ENCODE measurements at regions not wholly inside any gene's neighbourhood (a gene's known extent, or its start where the extent isn't known, plus 50 kb on each side); places are given as distances from the start of the nearest gene placed in this dataset.

DNA sequence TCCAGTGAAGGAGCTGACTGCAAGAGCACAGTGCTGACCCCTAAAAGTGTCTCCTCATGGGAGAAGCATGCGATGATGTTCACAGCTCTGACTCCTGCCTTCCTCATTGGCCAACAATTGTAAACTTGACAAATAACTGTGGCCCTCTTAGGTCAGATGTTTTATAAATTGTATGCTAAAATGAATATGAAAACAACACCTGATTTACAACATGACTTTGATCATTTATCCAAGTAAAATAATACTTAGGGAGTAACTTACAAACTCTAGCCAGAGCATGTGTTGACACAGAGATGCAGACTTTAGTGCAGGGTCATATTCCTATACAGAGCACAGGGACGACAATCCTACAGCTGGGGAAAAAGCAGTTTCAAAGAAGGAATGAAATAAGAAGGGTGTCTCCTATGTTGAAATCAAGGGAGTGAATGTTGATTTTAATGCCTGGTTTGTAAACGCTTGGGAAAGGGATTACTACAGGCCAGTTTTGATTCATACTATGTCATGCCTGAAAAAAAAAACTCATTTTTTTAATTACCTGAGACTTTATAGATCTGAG, 391.4 kb upstream of the AKR1E2 start:
- H3K4me1 Mint-ChIP-seq (ENCODE audit: low read depth), result peaks cover 17% of the 10 kb centered on the region
- no peak overlapping the region for H3K4me3 Mint-ChIP-seq (ENCODE audit: unreplicated experiment)
- no peaks in the 10 kb centered on the region for H3K36me3 Mint-ChIP-seq (ENCODE audit: low read depth)
- DNase-seq (ENCODE audit: low spot score), result no peak
- no peak overlapping the region for H3K27ac Mint-ChIP-seq (ENCODE audit: unreplicated experiment)
- TF ChIP-seq, protein P1, sequence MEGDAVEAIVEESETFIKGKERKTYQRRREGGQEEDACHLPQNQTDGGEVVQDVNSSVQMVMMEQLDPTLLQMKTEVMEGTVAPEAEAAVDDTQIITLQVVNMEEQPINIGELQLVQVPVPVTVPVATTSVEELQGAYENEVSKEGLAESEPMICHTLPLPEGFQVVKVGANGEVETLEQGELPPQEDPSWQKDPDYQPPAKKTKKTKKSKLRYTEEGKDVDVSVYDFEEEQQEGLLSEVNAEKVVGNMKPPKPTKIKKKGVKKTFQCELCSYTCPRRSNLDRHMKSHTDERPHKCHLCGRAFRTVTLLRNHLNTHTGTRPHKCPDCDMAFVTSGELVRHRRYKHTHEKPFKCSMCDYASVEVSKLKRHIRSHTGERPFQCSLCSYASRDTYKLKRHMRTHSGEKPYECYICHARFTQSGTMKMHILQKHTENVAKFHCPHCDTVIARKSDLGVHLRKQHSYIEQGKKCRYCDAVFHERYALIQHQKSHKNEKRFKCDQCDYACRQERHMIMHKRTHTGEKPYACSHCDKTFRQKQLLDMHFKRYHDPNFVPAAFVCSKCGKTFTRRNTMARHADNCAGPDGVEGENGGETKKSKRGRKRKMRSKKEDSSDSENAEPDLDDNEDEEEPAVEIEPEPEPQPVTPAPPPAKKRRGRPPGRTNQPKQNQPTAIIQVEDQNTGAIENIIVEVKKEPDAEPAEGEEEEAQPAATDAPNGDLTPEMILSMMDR (IDR thresholded peaks at IDR 0.05), result no peak
- no peaks in the 10 kb centered on the region for H3K27me3 Mint-ChIP-seq (ENCODE audit: low read depth)
- no peaks in the 10 kb centered on the region for H3K9me3 Mint-ChIP-seq (ENCODE audit: low read depth)

- Mint-ChIP-seq H3K4me3 (ENCODE audit: unreplicated experiment) (no peak overlapping the region), H3K36me3 (ENCODE audit: low read depth) (no peaks in the 10 kb centered on the region), H3K4me1 (ENCODE audit: low read depth) (peaks cover 15% of the 10 kb centered on the region), H3K27ac (ENCODE audit: unreplicated experiment) (no peak overlapping the region), H3K9me3 (ENCODE audit: low read depth) (no peaks in the 10 kb centered on the region), H3K27me3 (ENCODE audit: low read depth) (no peaks in the 10 kb centered on the region)
- TF ChIP-seq, protein P1 (IDR thresholded peaks at IDR 0.05), result no peak
- DNase-seq (ENCODE audit: low spot score), result no peak
Observed at GRCh38 chr10:4434105-4434504, 391.9 kb upstream of the AKR1E2 start.

- H3K36me3 Mint-ChIP-seq (ENCODE audit: low read depth), result no peaks in the 10 kb centered on the region
- no peaks in the 10 kb centered on the region for H3K27me3 Mint-ChIP-seq (ENCODE audit: low read depth)
- peaks cover 17% of the 10 kb centered on the region for H3K4me1 Mint-ChIP-seq (ENCODE audit: low read depth)
- H3K9me3 Mint-ChIP-seq (ENCODE audit: low read depth), result peaks cover 3% of the 10 kb centered on the region
- TF ChIP-seq, protein P1 (IDR thresholded peaks at IDR 0.05), result no peak
- H3K4me3 Mint-ChIP-seq (ENCODE audit: unreplicated experiment), result peak overlapping the region; percentile 21
- DNase-seq (ENCODE audit: low spot score), result no peak
- peak overlapping the region; percentile 63 for H3K27ac Mint-ChIP-seq (ENCODE audit: unreplicated experiment)
Observed at GRCh38 chr10:4431114-4431863, 394.7 kb upstream of the AKR1E2 start.

GRCh38 chr10:4429571-4429970, 396.4 kb upstream of the AKR1E2 start:
- TF ChIP-seq, protein P1 (IDR thresholded peaks at IDR 0.05), result no peak

DNA sequence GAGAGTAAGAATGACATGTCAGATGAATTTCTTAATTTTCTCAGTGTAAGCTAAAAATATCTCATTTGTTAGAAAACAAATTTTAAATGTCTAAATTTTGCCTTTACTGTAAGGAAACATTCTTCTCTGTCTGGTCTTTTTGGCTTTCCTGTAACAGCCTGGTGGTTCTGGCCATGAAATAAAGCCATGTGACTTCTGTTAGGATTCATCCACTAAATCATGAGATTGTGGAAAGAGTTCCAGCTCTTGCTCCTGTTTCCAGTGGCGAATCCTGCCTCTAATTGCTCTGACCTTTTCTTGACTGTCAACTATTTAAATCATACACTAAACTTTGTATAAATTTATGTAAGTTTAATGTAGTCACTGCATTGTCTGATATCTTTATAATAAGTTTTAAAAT, 398.5 kb upstream of the AKR1E2 start:
- H3K4me3 Mint-ChIP-seq (ENCODE audit: unreplicated experiment), result no peak overlapping the region
- peak overlapping the region; percentile 22 for H3K27ac Mint-ChIP-seq (ENCODE audit: unreplicated experiment)
- H3K4me1 Mint-ChIP-seq (ENCODE audit: low read depth), result peaks cover 20% of the 10 kb centered on the region
- peaks cover 7% of the 10 kb centered on the region for H3K9me3 Mint-ChIP-seq (ENCODE audit: low read depth)
- TF ChIP-seq, protein P1 (IDR thresholded peaks at IDR 0.05), result no peak
- peaks cover 1% of the 10 kb centered on the region for H3K36me3 Mint-ChIP-seq (ENCODE audit: low read depth)
- no peaks in the 10 kb centered on the region for H3K27me3 Mint-ChIP-seq (ENCODE audit: low read depth)
- no peak for DNase-seq (ENCODE audit: low spot score)

More at GRCh38 chr10:4429571-4429970, 396.4 kb upstream of the AKR1E2 start:
- H3K4me3 Mint-ChIP-seq (ENCODE audit: unreplicated experiment), result no peak overlapping the region
- no peak for DNase-seq (ENCODE audit: low spot score)
- peaks cover 20% of the 10 kb centered on the region for H3K4me1 Mint-ChIP-seq (ENCODE audit: low read depth)
- no peak overlapping the region for H3K27ac Mint-ChIP-seq (ENCODE audit: unreplicated experiment)
- peaks cover 1% of the 10 kb centered on the region for H3K36me3 Mint-ChIP-seq (ENCODE audit: low read depth)
- H3K27me3 Mint-ChIP-seq (ENCODE audit: low read depth), result no peaks in the 10 kb centered on the region
- peaks cover 7% of the 10 kb centered on the region for H3K9me3 Mint-ChIP-seq (ENCODE audit: low read depth)

All from chondrocyte (in vitro differentiated cells).